GM12872 (cell line): ENCODE measurements at regions not wholly inside any gene's neighbourhood (a gene's known extent, or its start where the extent isn't known, plus 50 kb on each side); places are given as distances from the start of the nearest gene placed in this dataset.

Source experiments
- TF ChIP-seq, protein P1 (sequence below): IDR thresholded peaks from 3 replicates; pipeline ENCODE4 v1.5.1; 2011; ENCODE audit warnings: low read depth, mild to moderate bottlenecking, low read length, moderate library complexity; ENCODE audit not compliant: insufficient read depth

DNA sequence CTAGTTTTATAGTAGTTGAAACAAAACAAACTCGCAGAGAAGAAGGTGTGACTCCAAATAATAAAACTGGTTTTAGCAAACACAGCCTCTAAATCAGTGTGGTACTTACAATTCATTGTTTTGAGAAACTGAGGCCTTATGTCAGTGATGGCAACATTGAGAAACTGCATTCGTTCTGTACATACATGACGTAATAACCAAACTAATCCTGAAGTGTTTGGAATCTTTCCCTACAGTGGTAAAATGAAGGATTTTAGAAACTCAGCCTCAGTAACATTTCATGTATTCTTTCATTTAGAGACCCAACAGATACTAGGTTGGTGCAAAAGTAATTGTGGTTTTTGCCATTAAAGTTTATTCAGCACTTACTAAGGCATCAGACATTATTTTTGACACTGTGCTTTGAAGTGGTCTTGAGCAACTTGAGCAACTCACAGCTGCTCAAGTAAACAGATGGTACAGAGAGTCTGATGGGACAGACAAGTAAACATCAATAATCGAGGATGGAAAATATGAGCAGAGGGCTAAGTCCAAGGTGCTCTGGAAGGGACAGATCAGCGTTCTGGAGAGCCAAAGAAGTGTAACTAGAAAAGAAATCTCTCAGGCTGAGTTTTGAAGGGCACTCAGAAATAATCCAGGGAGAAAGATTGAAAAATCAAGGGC lies 390.8 kb upstream of the BOD1L1 start:
- TF ChIP-seq, protein P1, sequence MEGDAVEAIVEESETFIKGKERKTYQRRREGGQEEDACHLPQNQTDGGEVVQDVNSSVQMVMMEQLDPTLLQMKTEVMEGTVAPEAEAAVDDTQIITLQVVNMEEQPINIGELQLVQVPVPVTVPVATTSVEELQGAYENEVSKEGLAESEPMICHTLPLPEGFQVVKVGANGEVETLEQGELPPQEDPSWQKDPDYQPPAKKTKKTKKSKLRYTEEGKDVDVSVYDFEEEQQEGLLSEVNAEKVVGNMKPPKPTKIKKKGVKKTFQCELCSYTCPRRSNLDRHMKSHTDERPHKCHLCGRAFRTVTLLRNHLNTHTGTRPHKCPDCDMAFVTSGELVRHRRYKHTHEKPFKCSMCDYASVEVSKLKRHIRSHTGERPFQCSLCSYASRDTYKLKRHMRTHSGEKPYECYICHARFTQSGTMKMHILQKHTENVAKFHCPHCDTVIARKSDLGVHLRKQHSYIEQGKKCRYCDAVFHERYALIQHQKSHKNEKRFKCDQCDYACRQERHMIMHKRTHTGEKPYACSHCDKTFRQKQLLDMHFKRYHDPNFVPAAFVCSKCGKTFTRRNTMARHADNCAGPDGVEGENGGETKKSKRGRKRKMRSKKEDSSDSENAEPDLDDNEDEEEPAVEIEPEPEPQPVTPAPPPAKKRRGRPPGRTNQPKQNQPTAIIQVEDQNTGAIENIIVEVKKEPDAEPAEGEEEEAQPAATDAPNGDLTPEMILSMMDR = no peak

- TF ChIP-seq, protein P1 = no peak
Observed at GRCh38 chr4:14022456-14022855, 394.9 kb upstream of the BOD1L1 start.

GRCh38 chr4:14023036-14023435 lies 395.5 kb upstream of the BOD1L1 start:
- TF ChIP-seq, protein P1 = no peak

DNA sequence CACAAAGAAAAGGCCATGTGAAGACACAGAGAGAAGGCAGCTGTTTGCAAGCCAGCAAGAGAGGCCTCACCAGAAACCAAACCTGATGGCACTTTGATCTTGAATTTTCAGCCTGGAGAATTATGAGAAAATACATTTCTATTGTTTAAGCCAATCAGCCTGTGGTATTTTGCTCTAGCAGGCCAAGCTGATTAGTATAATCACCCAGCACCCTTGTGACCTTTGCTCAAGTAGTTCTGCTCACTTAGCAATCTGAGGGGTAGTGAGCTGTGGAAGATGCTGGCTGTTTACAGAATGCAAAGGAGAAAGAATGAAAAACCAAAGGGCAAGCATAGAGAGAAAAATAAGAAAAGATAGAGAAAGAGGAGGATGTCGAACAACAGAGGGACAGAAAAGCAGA lies 396.4 kb upstream of the BOD1L1 start:
- TF ChIP-seq, protein P1 = no peak

DNA sequence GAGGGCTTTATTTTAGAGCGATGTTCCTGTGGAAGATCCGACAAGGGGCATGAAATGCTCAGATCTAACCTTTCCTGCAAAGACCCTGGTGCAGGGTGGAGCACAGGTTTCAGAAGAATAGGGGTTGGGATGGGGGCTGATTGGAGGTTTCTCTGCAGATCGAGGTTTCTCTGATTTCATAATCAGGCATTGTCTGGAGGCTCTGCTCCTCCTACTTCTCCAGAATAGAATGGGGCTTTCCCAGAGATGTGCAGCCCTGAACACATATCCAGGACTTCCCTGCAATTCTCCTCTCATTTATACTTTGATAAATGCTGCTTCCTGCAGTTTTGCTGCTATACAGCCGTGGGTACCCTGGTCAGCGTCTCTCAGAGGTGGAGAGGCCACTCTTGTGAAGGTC lies 397.6 kb upstream of the BOD1L1 start:
- TF ChIP-seq, protein P1 = no peak

DNA sequence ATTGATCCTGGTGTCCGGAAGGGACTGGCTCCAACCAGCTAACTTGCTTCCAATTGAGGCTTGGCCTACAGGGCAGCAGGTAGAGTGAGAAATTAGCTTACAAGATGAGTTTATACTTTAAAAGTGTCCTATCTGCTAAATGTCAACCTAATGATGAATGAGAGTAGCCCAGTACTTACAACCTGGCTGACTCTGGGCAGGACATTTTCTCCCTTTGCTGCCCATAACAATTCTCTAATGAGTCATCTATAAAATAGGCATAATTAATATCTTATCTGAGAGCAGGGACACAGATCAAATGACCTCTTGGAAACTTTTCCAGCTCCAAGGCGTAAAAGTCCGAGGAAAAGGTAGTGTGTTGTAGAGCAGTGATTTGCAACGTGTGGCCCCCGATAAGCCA lies 398.4 kb upstream of the BOD1L1 start:
- TF ChIP-seq, protein P1 = no peak

DNA sequence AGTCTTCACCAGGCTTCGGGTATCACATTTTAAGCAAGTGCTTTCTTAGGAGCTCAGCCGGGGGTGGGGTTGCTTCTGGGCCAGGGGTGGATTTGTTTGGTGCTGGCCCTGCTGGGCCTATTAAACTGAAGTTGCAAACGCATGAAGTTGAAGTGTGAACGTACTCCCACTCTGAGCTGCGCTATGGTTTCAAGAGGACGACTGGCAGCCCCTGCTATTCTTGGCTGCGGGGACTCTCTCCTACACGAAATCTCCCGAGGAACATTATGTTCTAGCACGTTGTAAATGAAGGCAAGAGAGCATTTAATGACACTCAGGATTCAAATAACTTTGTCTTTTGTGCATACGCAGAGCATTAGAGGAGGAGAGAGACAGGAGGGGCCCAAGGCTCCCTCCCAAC lies 401.3 kb upstream of the BOD1L1 start:
- TF ChIP-seq, protein P1 = no peak
